ENCODE measurements at regions not wholly inside any gene's neighbourhood (a gene's known extent, or its start where the extent isn't known, plus 50 kb on each side); places are given as distances from the start of the nearest gene placed in this dataset.
"Not testable (repeated sequence)": the region's sequence is repeated elsewhere in the genome, so short reads cannot be mapped to it uniquely, and the experiment has no call there.

DNA sequence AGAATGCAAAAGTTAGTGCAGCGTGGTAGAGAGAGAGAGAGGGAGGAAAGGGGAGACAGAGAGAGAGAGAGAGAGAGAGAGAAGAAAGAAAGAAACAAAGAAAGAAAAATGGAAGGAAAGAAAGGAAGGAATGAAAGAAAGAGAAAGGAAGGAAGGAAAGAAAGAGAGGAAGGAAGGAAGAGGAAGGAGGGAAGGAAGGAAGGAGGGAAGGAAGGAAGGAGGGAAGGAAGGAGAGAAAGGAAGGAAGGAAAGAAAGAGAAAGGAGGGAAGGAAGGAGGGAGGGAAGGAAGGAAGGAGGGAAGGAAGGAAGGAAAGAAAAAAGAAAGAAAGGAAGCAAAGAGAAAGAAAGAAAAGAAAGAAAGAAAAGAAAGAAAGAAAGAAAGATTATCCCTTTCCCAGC lies 209.8 kb upstream of the MYO3A start:
- DNase-seq, result no peak

DNA sequence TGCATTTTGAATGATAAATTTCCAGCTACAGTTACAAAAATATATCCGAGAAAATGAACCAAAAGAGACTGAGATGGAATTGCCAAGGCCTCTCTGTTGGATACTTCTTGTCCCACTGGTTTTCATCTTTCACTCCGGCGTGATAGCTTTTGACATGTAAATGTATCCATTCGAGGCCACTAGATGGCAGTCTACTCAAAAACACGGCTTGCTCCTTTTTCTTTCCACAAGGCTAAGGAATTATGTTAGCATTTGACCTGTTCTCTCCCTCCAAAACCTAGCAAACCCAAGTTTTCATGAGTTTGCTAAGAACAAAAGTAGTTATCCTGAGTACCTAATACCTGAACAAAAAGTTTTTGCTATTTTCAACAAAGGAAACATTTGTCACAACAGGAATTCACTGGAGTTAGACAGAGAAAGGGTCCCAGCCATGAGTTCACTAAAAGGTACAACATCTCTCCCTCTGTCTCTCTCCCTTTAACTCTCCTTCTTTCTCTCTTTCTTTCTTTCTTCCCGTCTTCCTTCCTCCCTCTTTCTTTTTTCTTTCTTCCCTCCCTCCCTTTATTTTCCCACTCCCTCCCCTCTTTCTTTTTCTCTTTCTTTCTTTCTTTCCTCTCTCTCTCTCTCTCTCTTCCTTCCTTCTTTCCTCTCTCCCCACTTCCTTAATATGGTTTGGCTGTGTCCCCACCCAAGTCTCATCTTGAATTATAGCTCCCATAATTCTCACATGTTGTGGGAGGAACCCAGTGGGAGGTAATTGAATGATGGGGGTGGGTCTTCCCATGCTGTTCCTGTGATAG lies 207.9 kb upstream of the MYO3A start:
- peak; percentile 67 for DNase-seq

DNA sequence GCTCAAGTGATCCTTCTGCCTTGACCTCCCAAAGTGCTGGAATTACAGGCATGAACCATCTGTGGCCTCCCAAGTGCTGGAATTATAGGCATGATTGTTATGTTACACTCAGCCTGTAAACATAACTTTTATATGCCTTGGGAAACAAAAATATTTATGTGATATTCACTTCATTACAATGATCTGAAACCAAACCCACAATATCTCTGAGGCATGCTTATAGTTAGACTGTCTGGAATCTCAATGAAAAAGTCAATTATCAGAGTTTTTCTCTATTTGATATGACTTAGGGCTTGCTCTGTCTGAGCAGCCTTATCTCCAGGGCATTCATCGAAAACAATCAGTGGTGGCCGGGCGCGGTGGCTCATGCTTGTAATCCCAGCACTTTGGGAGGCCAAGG lies 195.3 kb upstream of the MYO3A start:
- DNase-seq, result no peak

DNA sequence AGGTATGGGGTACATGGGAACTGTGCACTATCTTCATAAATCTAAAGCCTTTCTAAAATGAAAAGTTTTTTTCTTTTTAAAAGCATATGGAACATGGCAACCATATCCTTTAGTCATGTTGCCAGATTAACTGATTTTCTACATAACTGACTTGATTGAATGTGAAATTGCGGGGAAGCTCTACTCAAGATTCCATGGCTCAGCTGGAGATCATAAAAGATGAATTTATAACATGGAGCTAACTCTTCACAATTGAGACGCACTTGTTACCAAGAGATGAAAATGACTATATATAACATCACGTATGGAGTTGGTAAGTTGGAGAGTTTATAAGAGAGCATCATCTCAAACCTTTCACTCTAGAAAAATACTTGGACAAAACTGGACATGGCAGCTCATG lies 190.2 kb upstream of the MYO3A start:
- DNase-seq, result no peak

DNA sequence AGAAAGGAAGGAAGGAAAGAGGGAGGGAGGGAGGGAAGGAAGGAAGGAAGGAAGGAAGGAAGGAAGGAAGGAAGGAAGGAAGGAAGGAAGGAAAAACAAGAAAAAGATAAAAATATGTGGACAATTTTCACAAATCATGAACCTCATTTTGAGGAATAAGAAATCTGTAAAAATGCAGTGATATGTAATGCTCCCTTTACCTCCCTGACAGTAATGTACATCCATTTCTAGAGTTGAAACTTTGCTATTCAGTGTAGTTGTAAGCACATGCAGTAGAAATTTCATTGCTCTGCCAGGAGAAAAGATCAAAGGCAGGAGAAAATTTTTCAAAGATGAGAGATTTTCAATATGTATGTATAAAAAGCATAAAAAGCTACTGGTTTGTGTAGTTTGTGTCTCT lies 189.5 kb upstream of the MYO3A start:
- DNase-seq, result no peak

DNA sequence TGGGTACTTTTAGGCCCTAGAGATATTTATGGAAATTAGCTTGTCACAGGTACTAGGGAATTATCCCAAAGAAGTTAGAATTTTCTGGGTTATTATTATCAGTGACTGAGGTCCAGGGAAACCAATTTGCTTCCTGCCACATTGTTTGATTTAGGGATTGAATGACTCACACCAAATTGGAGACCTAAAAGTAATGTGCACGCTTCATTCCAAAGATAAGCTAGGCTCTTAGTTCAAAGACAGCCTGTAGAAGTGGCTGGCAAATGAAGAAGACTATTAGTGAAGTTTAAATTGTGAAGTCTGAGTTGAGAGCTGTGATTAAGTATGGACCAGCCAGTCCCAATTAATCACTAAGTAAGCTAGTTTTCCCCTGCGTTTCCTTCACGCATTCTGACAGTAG lies 188.1 kb upstream of the MYO3A start:
- no peak for DNase-seq

DNA sequence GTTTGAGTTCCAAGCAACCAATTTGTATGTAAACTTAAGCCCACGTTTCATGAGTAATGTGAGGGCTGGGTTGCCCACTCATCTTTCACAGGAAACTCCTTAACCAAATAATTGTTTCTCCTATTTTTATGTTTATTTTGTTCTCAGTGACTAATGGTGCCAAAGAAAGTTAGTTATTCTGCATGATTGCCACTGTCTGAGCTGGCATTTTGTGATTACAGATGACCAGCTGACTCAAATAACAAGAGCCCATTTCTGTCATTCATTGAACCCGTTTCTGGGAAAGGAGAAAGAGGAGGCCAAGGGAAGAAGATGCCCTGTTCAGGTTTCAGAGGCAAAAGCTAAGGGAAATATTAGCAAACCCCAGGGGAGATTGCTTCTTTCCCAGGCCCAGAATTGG lies 186.9 kb upstream of the MYO3A start:
- DNase-seq, result no peak

DNA sequence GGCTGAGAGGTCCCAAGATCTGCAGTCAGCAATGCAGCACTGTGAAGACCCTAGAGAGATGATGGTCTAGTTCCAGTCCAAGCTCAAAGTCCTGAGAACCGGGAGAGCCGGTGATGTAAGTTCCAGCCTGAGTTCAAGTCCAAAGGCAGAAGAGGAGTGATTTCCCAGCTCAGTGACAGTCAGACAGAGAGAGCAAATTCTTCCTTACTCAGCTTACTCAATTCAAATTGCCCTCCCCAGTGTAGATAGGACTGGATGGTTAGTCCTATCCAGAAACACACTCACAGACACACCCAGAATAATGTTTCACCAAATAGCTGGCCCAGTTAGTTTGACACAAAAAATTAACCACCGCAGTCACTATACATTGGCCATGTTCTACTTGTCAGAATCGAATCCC lies 185.5 kb upstream of the MYO3A start:
- DNase-seq, result no peak

DNA sequence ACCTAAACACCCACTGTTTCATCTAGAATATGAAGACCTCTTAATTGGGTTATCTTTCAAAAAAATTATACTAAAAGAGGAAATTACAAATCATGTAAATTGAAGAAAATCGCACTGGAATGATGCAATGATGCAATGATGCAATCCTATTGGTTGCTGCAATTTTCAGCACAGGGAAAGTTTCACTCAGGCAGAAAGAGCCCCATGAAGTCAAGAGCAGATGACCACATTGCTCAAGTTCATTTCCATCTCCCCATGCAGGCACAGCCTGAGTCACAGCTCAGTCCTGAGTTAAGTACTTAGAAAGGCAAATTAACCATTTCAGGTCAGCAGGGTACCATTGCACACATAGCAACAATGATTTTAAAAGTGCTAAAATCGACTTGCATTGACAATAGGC lies 180.3 kb upstream of the MYO3A start:
- peak; percentile 58 for DNase-seq

DNA sequence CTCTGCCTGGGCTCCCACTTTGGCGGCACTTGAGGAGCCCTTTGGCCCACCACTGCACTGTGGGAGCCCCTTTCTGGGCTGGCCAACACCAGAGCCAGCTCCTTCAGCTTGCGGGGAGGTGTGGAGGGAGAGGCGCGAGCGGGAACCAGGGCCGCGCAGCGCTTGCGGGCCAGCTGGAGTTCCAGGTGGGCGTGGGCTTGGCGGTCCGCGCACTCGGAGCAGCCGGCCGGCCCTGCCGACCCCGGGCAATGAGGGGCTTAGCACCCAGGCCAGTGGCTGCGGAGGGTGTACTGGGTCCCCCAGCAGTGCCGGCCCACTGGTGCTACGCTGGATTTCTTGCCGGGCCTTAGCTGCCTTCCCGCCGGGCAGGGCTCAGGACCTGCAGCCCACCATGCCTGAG lies 178.2 kb upstream of the MYO3A start:
- not testable (repeated sequence) for DNase-seq

DNA sequence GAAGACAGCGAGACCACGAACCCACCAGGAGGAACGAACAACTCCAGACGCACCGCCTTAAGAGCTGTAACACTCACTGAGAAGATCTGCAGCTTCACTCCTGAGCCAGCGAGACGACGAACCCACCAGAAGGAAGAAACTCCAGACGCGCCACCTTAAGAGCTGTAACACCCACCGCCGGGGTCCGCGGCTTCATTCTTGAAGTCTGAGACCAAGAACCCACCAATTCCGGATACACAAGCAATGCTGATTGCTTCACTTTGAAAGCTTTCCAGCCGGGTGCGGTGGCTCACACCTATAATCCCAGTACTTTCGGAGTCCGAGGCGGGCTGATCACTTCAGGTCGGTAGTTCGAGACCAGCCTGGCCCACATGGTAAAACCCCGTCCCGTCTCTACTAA lies 177.2 kb upstream of the MYO3A start:
- DNase-seq, result no peak

DNA sequence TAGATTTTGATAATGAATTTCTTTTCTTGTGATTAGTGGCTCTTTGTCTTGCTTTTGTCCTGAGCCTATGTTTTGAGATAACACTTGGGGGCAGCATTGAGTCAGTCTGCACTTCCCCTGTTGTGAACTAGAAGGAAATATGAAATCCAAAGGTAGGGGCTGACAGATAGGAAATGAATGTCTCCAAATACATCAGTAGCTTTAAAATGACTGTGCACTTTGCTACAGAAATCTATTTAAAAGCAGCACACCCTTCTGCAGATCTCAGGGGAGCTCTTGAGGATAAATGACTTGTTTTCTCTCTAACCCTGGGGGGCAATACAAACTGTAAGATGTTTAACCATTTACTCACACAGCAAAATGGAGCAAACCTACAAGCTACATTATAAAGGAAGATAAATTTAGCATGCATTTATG lies 176.0 kb upstream of the MYO3A start:
- peak; percentile 70 for DNase-seq

DNA sequence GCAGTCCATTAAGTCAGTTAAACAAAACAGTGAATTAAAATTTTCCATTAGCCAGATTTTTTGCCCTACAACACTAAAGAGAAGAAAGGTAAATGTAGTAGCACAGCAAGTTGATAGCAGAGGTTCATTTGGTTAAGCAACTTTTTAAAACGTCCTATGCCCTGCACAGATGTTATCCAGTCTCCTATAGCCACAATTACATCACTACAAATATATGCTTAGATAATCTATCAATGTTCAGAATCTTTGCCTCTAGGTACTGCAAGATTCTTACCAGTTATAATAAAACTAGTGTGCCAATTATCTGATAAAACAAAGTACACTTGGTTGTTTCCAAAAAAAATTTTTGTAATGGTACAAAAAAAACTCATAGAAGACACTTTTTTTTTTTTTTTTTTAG lies 175.5 kb upstream of the MYO3A start:
- no peak for DNase-seq

DNA sequence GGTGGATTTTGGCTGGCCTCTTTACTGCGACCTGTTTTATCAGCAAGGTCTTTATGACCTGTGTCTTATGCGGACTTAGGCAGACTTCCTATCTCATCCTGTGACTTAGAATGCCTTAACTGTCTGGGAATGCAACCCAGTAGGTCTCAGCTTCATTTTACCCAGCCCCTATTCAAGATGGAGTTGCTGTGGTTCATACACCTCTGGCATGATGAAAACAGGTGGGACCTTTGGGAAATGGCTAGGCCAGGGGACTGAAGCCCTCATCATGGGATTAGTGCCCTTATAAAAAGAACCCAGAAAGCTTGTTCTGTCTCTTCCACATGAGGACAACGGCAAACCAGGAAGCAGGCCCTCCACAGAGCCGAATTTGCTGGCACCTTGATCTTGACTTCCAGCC lies 172.1 kb upstream of the MYO3A start:
- no peak for DNase-seq

DNA sequence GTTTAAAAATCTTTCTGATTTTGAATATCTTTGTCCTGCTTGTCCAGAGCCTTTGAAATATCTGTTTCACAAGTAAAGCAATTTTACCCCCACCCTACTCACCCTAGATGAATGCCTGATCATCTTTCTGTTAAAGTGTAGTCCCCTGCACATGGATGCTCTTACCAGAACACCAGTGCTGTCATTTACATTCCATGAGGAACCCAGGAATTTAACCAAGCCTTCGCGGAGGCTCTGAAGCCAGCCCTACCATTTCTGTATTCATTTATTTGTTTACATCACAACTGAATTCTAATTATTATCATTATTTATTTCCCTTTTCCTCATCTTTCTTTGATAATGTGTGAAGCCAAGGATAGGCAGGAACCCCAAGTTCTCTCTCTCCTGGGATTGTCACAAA lies 167.8 kb upstream of the MYO3A start:
- DNase-seq, result no peak

DNA sequence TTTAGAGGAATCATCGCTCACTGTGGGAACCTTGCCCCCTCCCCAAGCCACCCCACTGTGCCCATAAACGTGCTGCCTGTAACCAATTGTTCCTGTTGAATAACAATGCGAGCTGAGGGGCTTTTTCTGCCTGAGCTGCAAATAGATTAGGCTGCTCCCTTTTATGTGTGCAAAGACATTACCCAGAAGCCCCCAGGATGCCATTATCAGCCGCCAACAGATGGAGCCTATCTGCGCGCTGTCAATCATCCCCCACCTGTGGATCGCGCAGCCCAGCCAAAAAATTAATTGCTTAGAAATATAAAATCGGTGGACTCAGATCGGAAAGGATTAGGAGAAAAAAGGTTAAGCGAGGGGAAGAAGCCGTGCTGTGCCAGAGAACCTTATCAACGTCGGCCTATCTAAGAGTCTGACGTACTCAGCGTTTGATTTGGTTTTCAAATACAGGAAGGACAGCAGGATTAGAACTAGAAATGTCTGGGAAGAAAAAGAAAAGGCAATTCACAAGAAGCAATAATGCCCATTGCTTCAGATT lies 167.3 kb upstream of the MYO3A start:
- DNase-seq, result peak; percentile 48

DNA sequence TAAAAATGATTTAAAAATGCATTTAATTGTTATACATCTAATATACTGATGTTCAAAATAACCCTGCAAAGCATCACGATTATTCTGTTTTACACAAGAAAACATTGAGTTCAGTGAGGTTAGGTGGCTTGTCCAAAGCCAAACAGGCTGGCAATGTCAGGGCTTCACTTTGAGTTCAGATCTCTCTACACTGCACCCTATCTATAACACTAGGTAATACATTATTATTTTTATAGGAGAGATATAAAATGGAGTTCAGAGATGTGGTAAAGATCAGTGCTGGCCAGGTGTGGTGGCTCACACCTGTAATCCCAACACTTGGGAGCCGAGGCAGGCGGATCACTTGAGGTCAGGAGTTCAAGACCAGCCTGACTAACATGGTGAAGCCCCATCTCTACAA lies 165.9 kb upstream of the MYO3A start:
- DNase-seq, result peak; percentile 5

DNA sequence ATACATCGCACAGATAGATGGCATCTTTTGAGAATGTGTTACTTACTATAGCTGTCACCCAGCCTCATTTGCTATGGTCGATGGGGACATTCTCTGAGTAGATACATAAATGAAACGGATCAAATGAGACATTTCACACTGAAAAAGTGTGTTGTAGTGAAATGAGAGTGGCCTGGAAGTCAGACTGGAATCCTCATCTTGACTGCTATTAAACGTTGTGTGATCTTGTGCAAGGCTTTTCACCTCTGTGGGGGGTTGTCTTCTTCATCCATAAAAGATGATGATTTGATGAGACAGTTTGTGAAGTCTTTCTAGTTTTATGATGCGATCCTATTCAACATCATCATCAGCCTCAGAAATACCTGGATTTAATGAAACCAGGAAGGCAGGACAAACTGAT lies 155.4 kb upstream of the MYO3A start:
- DNase-seq, result no peak

DNA sequence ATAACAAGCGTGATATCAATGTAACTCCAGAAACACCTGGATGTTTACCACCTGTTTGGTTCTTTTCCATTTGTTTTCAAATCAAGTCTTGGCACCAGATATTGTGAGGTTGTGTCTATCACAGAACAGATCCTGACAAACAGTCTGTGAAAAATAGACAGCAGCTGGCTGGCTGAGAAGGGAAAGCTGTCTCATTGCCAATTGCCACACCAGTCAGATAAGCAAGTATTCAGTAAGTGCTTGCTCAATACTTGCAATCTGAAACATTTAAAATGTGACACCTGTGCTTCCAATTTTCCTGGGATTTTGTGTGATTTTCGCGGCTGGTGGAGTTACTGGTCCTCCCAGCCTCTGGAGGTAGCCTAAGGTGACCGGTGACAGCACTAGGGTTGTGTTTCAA lies 147.9 kb upstream of the MYO3A start:
- DNase-seq, result no peak

DNA sequence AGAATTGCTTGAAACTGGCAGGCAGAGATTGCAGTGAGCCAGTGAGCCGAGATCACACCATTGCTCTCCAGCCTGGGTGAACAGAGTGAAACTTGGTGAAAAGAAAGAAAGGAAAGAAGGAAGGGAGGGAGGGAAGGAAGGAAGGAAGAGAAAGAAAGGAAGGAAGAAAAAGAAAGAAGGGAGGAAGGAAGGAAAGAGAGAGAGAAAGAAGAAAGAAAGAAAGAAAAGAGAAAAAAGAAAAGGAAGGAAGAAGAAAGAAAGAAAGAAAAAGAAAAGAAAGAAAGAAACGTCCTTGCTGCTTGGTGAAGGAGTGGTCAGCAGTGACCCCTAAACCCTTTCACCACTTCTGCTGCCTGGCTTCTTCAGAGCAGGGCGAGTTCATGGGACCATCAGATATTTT lies 147.1 kb upstream of the MYO3A start:
- no peak for DNase-seq

DNA sequence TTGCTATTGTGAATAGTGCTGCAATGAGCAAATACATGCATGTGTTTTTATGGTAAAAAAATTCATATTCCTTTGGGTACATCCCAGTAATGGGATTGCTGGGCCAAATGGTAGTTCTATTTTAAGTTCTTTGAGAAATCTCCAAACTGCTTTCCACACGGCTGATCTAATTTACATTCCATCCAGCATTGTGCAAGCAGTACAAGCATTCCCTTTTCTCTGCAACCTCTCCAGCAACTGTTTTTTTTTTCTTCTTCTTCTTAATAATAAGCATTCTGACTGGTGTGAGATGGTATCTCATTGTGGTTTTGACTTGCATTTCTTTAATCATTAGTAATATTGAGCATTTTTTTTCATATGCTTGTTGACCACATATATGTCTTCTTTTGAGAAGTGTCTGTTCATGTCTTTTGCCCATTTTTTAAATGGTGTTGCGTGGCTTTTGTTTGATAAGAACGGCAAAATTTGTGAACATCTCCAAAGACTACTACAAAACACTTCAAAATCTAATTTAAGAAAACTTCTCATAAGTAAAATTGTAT lies 136.1 kb upstream of the MYO3A start:
- DNase-seq, result no peak

DNA sequence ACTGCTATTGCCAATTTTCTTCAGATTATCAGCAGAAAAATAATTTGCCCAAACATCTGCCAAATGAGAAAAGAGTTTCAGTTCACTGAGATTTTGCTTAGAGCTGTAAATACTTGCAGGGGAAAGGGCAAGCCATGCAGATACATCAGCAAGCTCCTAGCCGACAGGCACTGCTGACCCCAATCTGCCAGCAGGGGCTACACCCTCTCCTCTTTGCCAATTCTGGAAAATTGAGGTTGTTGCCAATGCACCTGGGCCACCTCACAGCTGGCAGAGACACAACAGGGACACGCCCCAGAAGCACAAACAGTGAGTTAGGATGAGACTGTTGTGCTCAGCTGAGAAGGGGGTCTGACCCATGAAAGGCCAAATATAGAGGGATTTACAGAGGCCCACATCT lies 129.5 kb upstream of the MYO3A start:
- no peak for DNase-seq

DNA sequence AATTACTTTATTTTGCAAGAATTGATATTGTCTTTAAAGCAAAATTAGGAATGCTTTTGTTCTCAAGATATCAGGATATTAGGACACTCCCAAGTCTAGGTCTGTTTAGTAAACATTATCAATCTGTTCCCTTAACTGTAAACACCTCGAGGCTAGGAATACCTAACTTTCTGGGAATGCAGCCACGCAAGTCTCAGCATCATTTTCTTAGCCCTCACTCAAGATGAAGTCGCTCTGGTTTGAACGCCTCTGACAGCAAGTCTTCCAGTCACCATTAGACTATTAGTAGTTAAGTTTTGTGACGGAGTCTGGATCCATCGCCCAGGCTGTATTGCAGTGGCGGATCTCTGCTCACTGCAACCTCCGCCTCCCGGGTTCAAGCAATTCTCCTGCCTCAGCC lies 128.0 kb upstream of the MYO3A start:
- no peak for DNase-seq

DNA sequence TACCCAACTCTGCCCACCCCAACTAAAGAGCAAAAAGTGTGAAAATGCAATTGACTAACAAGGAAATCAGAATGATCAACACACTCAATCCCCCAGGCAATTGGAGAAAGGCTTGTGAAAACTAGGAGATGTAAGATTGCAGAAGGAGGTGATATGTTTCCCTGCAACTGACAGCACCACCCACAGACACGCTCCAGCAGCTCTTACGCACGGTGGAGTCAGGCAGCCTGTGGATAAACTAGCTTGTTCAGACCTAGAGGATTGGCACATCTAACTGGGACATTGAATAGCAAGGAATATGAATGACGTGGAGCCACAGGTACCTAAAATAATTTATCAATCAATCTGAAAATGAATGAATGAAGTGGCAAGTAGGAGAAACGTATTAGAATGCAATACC lies 125.7 kb upstream of the MYO3A start:
- no peak for DNase-seq
